Neural crest cell (in vitro differentiated cells): ENCODE measurements at regions not wholly inside any gene's neighbourhood (a gene's known extent, or its start where the extent isn't known, plus 50 kb on each side); places are given as distances from the start of the nearest gene placed in this dataset.
A peak's percentile ranks its signal among the peaks of the same experiment; 100 is the strongest.

ENCODE experiments used
- DNase-seq: peaks from one replicate; pipeline ENCODE4 v3.0.0; 2021; ENCODE audit warnings: low read depth, mixed read lengths, low spot score
- H3K27ac Mint-ChIP-seq: one replicate; pipeline ENCODE4 v1.8.0; 2021; ENCODE audit warnings: mild to moderate bottlenecking, mixed read lengths; ENCODE audit not compliant: unreplicated experiment
- H3K27me3 Mint-ChIP-seq: 2 replicates; pipeline ENCODE4 v1.8.0; 2021; ENCODE audit warnings: low read depth, mild to moderate bottlenecking, mixed read lengths
- H3K36me3 Mint-ChIP-seq: 2 replicates; pipeline ENCODE4 v1.8.0; 2021; ENCODE audit warnings: low read depth, mild to moderate bottlenecking, mixed read lengths
- H3K4me1 Mint-ChIP-seq: 2 replicates; pipeline ENCODE4 v1.8.0; 2021; ENCODE audit warnings: mixed read lengths
- H3K4me3 Mint-ChIP-seq: one replicate; pipeline ENCODE4 v1.8.0; 2021; ENCODE audit warnings: mild to moderate bottlenecking, mixed read lengths
- H3K9me3 Mint-ChIP-seq: 2 replicates; pipeline ENCODE4 v1.8.0; 2021; ENCODE audit warnings: mixed read lengths
- CTCF ChIP-seq: fragments of 200-600 bp; sonication (generic); conservative IDR thresholded peaks from 2 replicates; pipeline ENCODE4 v1.5.0; 2021; ENCODE audit warnings: antibody characterized with exemption, mild to moderate bottlenecking

GRCh38 chr7:124413029-124413428 lies 352.6 kb downstream of the GPR37 start:
- no peaks in the 10 kb centered on the region for H3K27me3 Mint-ChIP-seq
- H3K36me3 Mint-ChIP-seq: no peaks in the 10 kb centered on the region
- no peaks in the 10 kb centered on the region for H3K9me3 Mint-ChIP-seq
- no peak for TF ChIP-seq CTCF
- peak overlapping the region; percentile 19 for H3K27ac Mint-ChIP-seq
- H3K4me3 Mint-ChIP-seq: no peak overlapping the region
- DNase-seq: no peak
- peaks cover 26% of the 10 kb centered on the region for H3K4me1 Mint-ChIP-seq

DNA sequence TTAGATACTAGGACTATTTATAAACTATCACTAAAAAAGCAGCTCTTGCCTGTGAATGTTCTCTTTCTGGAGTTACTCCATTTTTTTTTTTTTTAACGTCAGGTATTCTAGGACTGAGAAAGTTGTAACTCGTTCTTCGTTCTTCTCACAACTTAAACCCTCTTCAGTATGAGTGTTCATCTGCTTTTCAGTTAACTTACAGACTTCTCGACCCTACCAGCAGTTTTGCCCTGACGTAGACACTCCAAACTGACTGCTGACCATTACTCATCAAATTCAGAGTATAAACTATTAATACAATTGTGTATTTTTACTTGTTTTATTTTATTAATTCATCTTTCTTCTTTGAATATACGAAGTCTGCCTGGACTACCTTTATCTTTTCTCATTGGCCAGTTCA lies 353.1 kb downstream of the GPR37 start:
- Mint-ChIP-seq H3K27ac (no peak overlapping the region), H3K27me3 (no peaks in the 10 kb centered on the region), H3K4me1 (peaks cover 26% of the 10 kb centered on the region), H3K9me3 (no peaks in the 10 kb centered on the region), H3K36me3 (no peaks in the 10 kb centered on the region), H3K4me3 (no peak overlapping the region)
- no peak for DNase-seq
- no peak for TF ChIP-seq CTCF

GRCh38 chr7:124411796-124412195 lies 353.8 kb downstream of the GPR37 start:
- Mint-ChIP-seq H3K4me3 (no peak overlapping the region), H3K36me3 (no peaks in the 10 kb centered on the region), H3K9me3 (no peaks in the 10 kb centered on the region), H3K4me1 (peaks cover 26% of the 10 kb centered on the region), H3K27ac (no peak overlapping the region), H3K27me3 (no peaks in the 10 kb centered on the region)
- no peak for TF ChIP-seq CTCF
- peak; percentile 19 for DNase-seq

GRCh38 chr7:124403587-124403986 lies 362.0 kb downstream of the GPR37 start:
- Mint-ChIP-seq H3K4me1 (no peaks in the 10 kb centered on the region), H3K36me3 (no peaks in the 10 kb centered on the region), H3K9me3 (no peaks in the 10 kb centered on the region), H3K27ac (no peak overlapping the region), H3K27me3 (no peaks in the 10 kb centered on the region), H3K4me3 (no peak overlapping the region)
- TF ChIP-seq CTCF: no peak
- no peak for DNase-seq

DNA sequence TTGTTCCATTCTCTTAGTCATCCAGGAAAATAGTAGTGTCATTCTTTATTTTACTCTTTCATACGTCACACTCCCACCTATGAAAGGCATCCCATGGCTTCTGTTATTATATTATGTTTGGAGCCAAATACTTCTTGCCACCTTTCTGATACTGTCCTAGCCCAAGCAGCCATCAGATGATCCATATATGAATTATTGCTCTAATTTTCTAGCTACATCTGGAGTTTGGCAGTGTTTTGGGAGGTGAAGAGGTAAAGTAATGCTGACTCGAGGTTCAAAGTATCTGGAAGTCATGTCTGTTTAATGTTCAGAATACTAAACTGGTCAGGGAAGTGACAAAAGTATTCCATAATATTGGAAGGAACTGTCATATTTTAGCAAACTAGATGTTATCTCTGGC lies 362.5 kb downstream of the GPR37 start:
- no peak overlapping the region for H3K27ac Mint-ChIP-seq
- no peaks in the 10 kb centered on the region for H3K9me3 Mint-ChIP-seq
- H3K4me1 Mint-ChIP-seq: no peaks in the 10 kb centered on the region
- H3K27me3 Mint-ChIP-seq: no peaks in the 10 kb centered on the region
- no peak for DNase-seq
- H3K4me3 Mint-ChIP-seq: no peak overlapping the region
- H3K36me3 Mint-ChIP-seq: no peaks in the 10 kb centered on the region
- no peak for TF ChIP-seq CTCF

DNA sequence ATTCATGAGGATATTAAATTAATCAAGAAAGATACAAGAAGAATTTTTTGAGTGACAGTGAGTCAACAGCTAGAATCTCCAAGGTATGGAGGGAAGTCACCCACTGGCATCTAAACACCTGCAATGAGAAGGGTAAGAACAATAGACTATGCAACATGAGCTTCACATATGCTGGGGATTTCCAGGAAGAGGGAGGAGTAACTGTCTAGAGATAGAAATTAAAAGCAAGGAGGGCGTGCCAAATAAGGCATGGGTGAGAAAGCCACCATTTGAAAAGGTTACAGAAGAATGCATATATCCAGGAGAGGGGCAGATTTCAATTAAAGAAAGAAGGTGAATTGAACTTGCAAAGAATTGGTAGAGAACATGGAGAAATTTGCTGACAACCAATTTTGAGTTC lies 365.7 kb downstream of the GPR37 start:
- H3K4me3 Mint-ChIP-seq: no peak overlapping the region

More for the DNA sequence above, 365.7 kb downstream of the GPR37 start:
- Mint-ChIP-seq H3K4me1 (no peaks in the 10 kb centered on the region), H3K27ac (no peak overlapping the region), H3K9me3 (no peaks in the 10 kb centered on the region), H3K36me3 (no peaks in the 10 kb centered on the region), H3K27me3 (no peaks in the 10 kb centered on the region)
- TF ChIP-seq CTCF: no peak
- no peak for DNase-seq
